H9 (cell line): ENCODE measurements at regions not wholly inside any gene's neighbourhood (a gene's known extent, or its start where the extent isn't known, plus 50 kb on each side); places are given as distances from the start of the nearest gene placed in this dataset.

Source experiments
- DNase-seq: peaks from one replicate; pipeline ENCODE4 v3.0.0-alpha.2; 2017
- H2AFZ ChIP-seq: one replicate; pipeline ENCODE4 v1.6.1; 2013; ENCODE audit warnings: mild to moderate bottlenecking, low read length, control low read depth, moderate library complexity
- H2AK5ac ChIP-seq: 2 replicates; pipeline ENCODE4 v1.6.1; 2013; ENCODE audit warnings: low read length, control low read depth, mixed read lengths; ENCODE audit not compliant: insufficient read length
- H2BK120ac ChIP-seq: one replicate; pipeline ENCODE4 v1.6.1; 2013; ENCODE audit warnings: low read depth, mild to moderate bottlenecking, low read length, control low read depth, inconsistent platforms; ENCODE audit not compliant: poor library complexity, severe bottlenecking
- H2BK12ac ChIP-seq: 2 replicates; pipeline ENCODE4 v1.6.1; 2013; ENCODE audit warnings: low read length, control low read depth, mixed read lengths, low read depth; ENCODE audit not compliant: insufficient read length
- H2BK15ac ChIP-seq: 2 replicates; pipeline ENCODE4 v1.6.1; 2013; ENCODE audit warnings: low read depth, low read length, control low read depth
- H2BK20ac ChIP-seq: one replicate; pipeline ENCODE4 v1.6.1; 2013; ENCODE audit warnings: low read depth, mild to moderate bottlenecking, low read length, control low read depth, inconsistent platforms; ENCODE audit not compliant: poor library complexity, severe bottlenecking
- H2BK5ac ChIP-seq: 2 replicates; pipeline ENCODE4 v1.6.1; 2013; ENCODE audit warnings: low read length, control low read depth, mixed read lengths; ENCODE audit not compliant: insufficient read length
- H3K14ac ChIP-seq: 2 replicates; pipeline ENCODE4 v1.6.1; 2013; ENCODE audit warnings: low read length, control low read depth; ENCODE audit not compliant: insufficient read depth
- H3K18ac ChIP-seq: 2 replicates; pipeline ENCODE4 v1.6.1; 2013; ENCODE audit warnings: low read depth, mild to moderate bottlenecking, mixed read lengths, low read length, control low read depth; ENCODE audit not compliant: insufficient read length
- H3K23ac ChIP-seq: 2 replicates; pipeline ENCODE4 v1.6.1; 2013; ENCODE audit warnings: low read length, control low read depth, mixed read lengths, low read depth; ENCODE audit not compliant: insufficient read length
- H3K23me2 ChIP-seq: 2 replicates; pipeline ENCODE4 v1.6.1; 2013; ENCODE audit warnings: low read depth, mild to moderate bottlenecking, mixed read lengths, low read length, control low read depth; ENCODE audit not compliant: insufficient read length, poor library complexity, severe bottlenecking
- H3K27ac ChIP-seq: 2 replicates; pipeline ENCODE4 v1.5.1; 2013; ENCODE audit warnings: low read length, control low read depth, mixed read lengths, low read depth; ENCODE audit not compliant: insufficient read length
- H3K27me3 ChIP-seq: 2 replicates; pipeline ENCODE4 v1.6.1; 2013; ENCODE audit warnings: low read length, control low read depth, inconsistent platforms; ENCODE audit not compliant: insufficient read depth
- H3K4ac ChIP-seq: 2 replicates; pipeline ENCODE4 v1.6.1; 2013; ENCODE audit warnings: low read depth, mild to moderate bottlenecking, control low read depth, inconsistent platforms, low read length, moderate library complexity
- H3K4me1 ChIP-seq: 2 replicates; pipeline ENCODE4 v1.6.1; 2013; ENCODE audit warnings: low read length, control low read depth, inconsistent platforms; ENCODE audit not compliant: insufficient read depth
- H3K4me2 ChIP-seq: 2 replicates; pipeline ENCODE4 v1.6.1; 2013; ENCODE audit warnings: low read length, control low read depth, mixed read lengths; ENCODE audit not compliant: insufficient read length, insufficient read depth
- H3K56ac ChIP-seq: 2 replicates; pipeline ENCODE4 v1.6.1; 2013; ENCODE audit warnings: low read depth, mild to moderate bottlenecking, mixed read lengths, low read length, control low read depth; ENCODE audit not compliant: insufficient read length
- H3K79me1 ChIP-seq: 2 replicates; pipeline ENCODE4 v1.6.1; 2013; ENCODE audit warnings: low read depth, mild to moderate bottlenecking, moderate library complexity, low read length, control low read depth, inconsistent platforms; ENCODE audit not compliant: insufficient read depth, poor library complexity, severe bottlenecking
- H3K79me2 ChIP-seq: 2 replicates; pipeline ENCODE4 v1.6.1; 2013; ENCODE audit warnings: low read length, control low read depth, inconsistent platforms; ENCODE audit not compliant: insufficient read depth
- H3K9ac ChIP-seq: 2 replicates; pipeline ENCODE4 v1.6.1; 2013; ENCODE audit warnings: low read length, control low read depth, mixed read lengths; ENCODE audit not compliant: insufficient read length; ENCODE audit errors: extremely low read depth
- H3K9me3 ChIP-seq: one replicate; pipeline ENCODE4 v1.6.1; 2013; ENCODE audit warnings: low read depth, low read length, inconsistent platforms; ENCODE audit not compliant: control insufficient read depth
- H3T11ph ChIP-seq: one replicate; pipeline ENCODE4 v1.6.1; 2013; ENCODE audit warnings: mild to moderate bottlenecking, low read length, control low read depth, inconsistent platforms
- H4K20me1 ChIP-seq: one replicate; pipeline ENCODE4 v1.6.1; 2013; ENCODE audit not compliant: control insufficient read depth, insufficient read length, insufficient read depth
- H4K5ac ChIP-seq: 2 replicates; pipeline ENCODE4 v1.6.1; 2013; ENCODE audit warnings: low read depth, mild to moderate bottlenecking, mixed read lengths, low read length, control low read depth; ENCODE audit not compliant: insufficient read length
- H4K8ac ChIP-seq: replicated peaks from 2 replicates; pipeline ENCODE4 v1.6.1; 2013; ENCODE audit warnings: low read length, control low read depth, mixed read lengths, low read depth; ENCODE audit not compliant: insufficient read length
- H4K91ac ChIP-seq: 2 replicates; pipeline ENCODE4 v1.6.1; 2013; ENCODE audit warnings: low read depth, mild to moderate bottlenecking, moderate library complexity, mixed read lengths, low read length, control low read depth; ENCODE audit not compliant: insufficient read length
- H3K27ac Mint-ChIP-seq, 3 experiments: 2 replicates in 2 of 3; 3 replicates in 1 of 3; pipeline ENCODE4 v1.8.0; 2020 to 2021; ENCODE audit warnings: mixed read lengths in 3 of 3, mild to moderate bottlenecking in 1 of 3, moderate library complexity in 1 of 3
- H3K27me3 Mint-ChIP-seq: 2 replicates; pipeline ENCODE4 v1.8.0; 2021; ENCODE audit warnings: low read depth, mild to moderate bottlenecking, moderate library complexity, mixed read lengths
- H3K36me3 Mint-ChIP-seq, 3 experiments: 2 replicates in 2 of 3; 3 replicates in 1 of 3; pipeline ENCODE4 v1.8.0; 2020 to 2021; ENCODE audit warnings: low read depth in 3 of 3, mixed read lengths in 3 of 3; ENCODE audit not compliant: insufficient read depth in 1 of 3
- H3K4me1 Mint-ChIP-seq, 2 experiments: 2 replicates each; pipeline ENCODE4 v1.8.0; 2020; ENCODE audit warnings: mixed read lengths in 2 of 2
- H3K4me3 Mint-ChIP-seq, 2 experiments: 2 replicates in 1 of 2; 3 replicates in 1 of 2; pipeline ENCODE4 v1.8.0; 2020 to 2021; ENCODE audit warnings: mild to moderate bottlenecking in 2 of 2, mixed read lengths in 2 of 2, moderate library complexity in 1 of 2
- H3K9me3 Mint-ChIP-seq, 2 experiments: 2 replicates in 1 of 2; 3 replicates in 1 of 2; pipeline ENCODE4 v1.8.0; 2020; ENCODE audit warnings: mild to moderate bottlenecking in 2 of 2, mixed read lengths in 2 of 2, moderate library complexity in 1 of 2
- WGBS: extraction: QIAGEN DNeasy Blood & Tissue Kit; methylation state at CpG from one replicate; pipeline ENCODE4 v1.1.7; 2013; ENCODE audit warnings: missing lambda C conversion rate, low lambda C conversion rate, mixed read lengths; ENCODE audit not compliant: insufficient read length; ENCODE audit errors: extremely low coverage; 5-methylcytosine and 5-hydroxymethylcytosine counted together
- TF ChIP-seq, protein P1 (sequence below): fragments of 200-600 bp; sonication (generic); conservative IDR thresholded peaks from 3 replicates; pipeline ENCODE4 v1.8.0; 2021; ENCODE audit warnings: antibody characterized with exemption, mild to moderate bottlenecking

DNA sequence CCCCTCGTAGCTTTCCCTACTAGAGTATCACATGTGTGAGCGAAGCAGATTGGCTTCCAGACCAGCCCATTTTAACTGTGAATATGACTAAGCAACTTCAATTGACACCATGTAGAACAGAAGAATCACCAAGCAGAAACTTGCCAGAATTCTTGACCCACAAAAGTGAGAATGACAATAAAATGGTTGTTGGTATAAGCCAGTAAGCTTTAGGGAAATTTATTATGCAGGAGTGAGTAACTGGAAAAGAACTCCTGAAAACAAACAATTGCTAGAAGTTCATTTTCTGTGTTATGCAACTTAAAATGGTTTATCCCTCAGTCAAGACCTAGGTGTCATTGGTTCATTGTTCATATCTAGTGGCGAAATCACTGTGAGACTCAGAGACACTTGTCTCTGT, 303.1 kb downstream of the DMRT2 start:
- H3K27me3 ChIP-seq = no peaks in the 10 kb centered on the region
- H2AK5ac ChIP-seq = no peak overlapping the region
- Mint-ChIP-seq H3K9me3 (peaks cover 2 to 63% of the 10 kb centered on the region in 2 experiments; a peak in 4 of 5 replicates), H3K27ac (no peak overlapping the region), H3K4me1 (no peaks in the 10 kb centered on the region), H3K36me3 (peaks cover 0 to 7% (median 0%) of the 10 kb centered on the region in 3 experiments; a peak in 2 of 7 replicates), H3K27me3 (peaks cover 9% of the 10 kb centered on the region), H3K4me3 (no peak overlapping the region)
- no peak overlapping the region for H2AFZ ChIP-seq
- H2BK5ac ChIP-seq = no peak overlapping the region
- H3K27ac ChIP-seq = no peak overlapping the region
- no peak overlapping the region for H3T11ph ChIP-seq
- peaks cover 11% of the 10 kb centered on the region for H3K9me3 ChIP-seq
- no peak overlapping the region for H3K9ac ChIP-seq
- no peak overlapping the region for H3K23ac ChIP-seq
- H4K5ac ChIP-seq = no peak overlapping the region
- H3K18ac ChIP-seq = no peak overlapping the region
- H4K91ac ChIP-seq = no peak overlapping the region
- H3K4me2 ChIP-seq = no peak overlapping the region
- no CpG with 5 or more reads among the region's 3 CpGs for WGBS
- no peak overlapping the region for H2BK12ac ChIP-seq
- H2BK120ac ChIP-seq = no peak overlapping the region
- TF ChIP-seq, protein P1, sequence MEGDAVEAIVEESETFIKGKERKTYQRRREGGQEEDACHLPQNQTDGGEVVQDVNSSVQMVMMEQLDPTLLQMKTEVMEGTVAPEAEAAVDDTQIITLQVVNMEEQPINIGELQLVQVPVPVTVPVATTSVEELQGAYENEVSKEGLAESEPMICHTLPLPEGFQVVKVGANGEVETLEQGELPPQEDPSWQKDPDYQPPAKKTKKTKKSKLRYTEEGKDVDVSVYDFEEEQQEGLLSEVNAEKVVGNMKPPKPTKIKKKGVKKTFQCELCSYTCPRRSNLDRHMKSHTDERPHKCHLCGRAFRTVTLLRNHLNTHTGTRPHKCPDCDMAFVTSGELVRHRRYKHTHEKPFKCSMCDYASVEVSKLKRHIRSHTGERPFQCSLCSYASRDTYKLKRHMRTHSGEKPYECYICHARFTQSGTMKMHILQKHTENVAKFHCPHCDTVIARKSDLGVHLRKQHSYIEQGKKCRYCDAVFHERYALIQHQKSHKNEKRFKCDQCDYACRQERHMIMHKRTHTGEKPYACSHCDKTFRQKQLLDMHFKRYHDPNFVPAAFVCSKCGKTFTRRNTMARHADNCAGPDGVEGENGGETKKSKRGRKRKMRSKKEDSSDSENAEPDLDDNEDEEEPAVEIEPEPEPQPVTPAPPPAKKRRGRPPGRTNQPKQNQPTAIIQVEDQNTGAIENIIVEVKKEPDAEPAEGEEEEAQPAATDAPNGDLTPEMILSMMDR = no peak
- no peaks in the 10 kb centered on the region for H4K20me1 ChIP-seq
- H3K4me1 ChIP-seq = no peaks in the 10 kb centered on the region
- no peak for DNase-seq
- H3K14ac ChIP-seq = no peak overlapping the region
- H2BK20ac ChIP-seq = no peak overlapping the region
- H3K79me1 ChIP-seq = no peaks in the 10 kb centered on the region
- no peaks in the 10 kb centered on the region for H3K79me2 ChIP-seq
- no peaks in the 10 kb centered on the region for H3K23me2 ChIP-seq
- H4K8ac ChIP-seq = no peak overlapping the region
- H3K4ac ChIP-seq = no peak overlapping the region
- no peak overlapping the region for H2BK15ac ChIP-seq
- H3K56ac ChIP-seq = no peak overlapping the region
